Fibroblast of the aortic adventitia (primary cell): ENCODE measurements at regions not wholly inside any gene's neighbourhood (a gene's known extent, or its start where the extent isn't known, plus 50 kb on each side); places are given as distances from the start of the nearest gene placed in this dataset. TPM values are rescaled to one million over a fixed set of nuclear protein-coding genes. Genes with fewer than 3 reads are reported as not detected.

Experiments used
- DNase-seq: peaks from one replicate; pipeline ENCODE4 v3.0.0-alpha.2; 2010; ENCODE audit warnings: low read depth
- H3K4me3 ChIP-seq: 2 replicates; pipeline ENCODE4 v1.5.1; 2011; ENCODE audit warnings: low read depth, mild to moderate bottlenecking, control low read depth, low read length, moderate library complexity
- small RNA-seq: library from RNA; depleted of rRNA; stranded (forward); fragments of <200 nt; gene quantifications from one replicate; pipeline ENCODE3, GENCODE V24; 2012
- TF ChIP-seq, protein P1 (sequence below): IDR thresholded peaks from 2 replicates; pipeline ENCODE4 v1.5.1; 2011; ENCODE audit warnings: mild to moderate bottlenecking, low read length, control low read depth, inconsistent platforms; ENCODE audit not compliant: insufficient read depth

DNA sequence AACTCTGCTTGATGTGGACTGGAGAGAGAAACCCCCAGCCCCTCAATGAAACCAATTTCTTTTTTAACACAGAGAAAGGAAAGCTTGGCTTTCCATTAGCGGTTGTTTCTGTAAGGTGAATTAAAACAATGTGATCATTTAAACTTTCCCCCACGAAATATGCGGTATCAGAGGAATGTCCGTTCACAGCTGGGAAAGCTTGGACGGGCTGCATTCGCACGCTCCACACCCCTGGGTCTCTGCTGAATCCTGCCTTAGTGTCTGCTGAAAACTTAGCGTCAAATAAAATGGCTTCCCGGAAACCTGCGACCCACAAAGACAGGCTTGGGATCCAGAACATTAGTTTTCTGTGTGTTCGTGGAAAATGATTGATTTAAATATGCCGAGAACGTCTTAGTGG is 71.7 kb downstream of the C16orf95 start:
- TF ChIP-seq, protein P1, sequence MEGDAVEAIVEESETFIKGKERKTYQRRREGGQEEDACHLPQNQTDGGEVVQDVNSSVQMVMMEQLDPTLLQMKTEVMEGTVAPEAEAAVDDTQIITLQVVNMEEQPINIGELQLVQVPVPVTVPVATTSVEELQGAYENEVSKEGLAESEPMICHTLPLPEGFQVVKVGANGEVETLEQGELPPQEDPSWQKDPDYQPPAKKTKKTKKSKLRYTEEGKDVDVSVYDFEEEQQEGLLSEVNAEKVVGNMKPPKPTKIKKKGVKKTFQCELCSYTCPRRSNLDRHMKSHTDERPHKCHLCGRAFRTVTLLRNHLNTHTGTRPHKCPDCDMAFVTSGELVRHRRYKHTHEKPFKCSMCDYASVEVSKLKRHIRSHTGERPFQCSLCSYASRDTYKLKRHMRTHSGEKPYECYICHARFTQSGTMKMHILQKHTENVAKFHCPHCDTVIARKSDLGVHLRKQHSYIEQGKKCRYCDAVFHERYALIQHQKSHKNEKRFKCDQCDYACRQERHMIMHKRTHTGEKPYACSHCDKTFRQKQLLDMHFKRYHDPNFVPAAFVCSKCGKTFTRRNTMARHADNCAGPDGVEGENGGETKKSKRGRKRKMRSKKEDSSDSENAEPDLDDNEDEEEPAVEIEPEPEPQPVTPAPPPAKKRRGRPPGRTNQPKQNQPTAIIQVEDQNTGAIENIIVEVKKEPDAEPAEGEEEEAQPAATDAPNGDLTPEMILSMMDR, result no peak
- no peak for DNase-seq
- H3K4me3 ChIP-seq, result no peak overlapping the region

DNA sequence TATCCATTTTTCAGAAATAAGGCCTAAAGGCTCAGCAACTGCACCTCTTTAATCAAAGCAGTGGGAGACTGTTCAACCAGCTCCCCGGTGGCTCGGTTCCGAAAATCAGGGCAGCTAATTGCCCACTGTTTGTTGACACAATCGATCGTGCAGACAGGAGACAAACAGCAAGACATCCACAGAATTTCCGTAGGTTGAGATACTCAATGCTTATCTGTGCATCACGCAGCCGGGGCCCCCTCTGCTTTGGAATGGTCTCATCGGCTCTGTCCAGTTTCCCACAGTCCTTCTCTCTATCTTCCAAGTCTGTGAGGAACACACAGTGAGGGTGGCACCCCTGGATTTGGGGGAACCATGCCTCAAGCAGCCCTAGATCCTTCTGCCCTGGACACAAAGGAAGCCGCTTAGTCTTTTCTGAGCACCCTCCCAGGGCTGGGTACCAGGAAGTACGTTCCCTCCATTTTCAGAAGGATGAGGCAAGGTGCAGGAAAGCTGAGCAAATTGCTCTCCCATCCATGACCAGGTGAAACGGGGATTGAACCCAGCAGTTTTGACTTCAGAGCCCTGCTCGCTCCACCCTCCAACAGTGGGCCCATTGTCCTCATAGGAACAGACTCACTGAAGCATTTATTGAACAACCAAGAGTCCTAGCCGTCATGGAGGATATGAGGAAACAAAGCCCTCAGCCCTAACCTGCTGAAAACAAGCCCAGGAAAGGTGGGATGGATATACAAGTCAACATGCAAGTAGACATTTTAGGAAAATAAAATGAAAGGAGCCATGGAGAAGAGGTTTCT is 70.7 kb downstream of the C16orf95 start:
- TF ChIP-seq, protein P1, result no peak
- H3K4me3 ChIP-seq, result no peak overlapping the region
- DNase-seq, result no peak

DNA sequence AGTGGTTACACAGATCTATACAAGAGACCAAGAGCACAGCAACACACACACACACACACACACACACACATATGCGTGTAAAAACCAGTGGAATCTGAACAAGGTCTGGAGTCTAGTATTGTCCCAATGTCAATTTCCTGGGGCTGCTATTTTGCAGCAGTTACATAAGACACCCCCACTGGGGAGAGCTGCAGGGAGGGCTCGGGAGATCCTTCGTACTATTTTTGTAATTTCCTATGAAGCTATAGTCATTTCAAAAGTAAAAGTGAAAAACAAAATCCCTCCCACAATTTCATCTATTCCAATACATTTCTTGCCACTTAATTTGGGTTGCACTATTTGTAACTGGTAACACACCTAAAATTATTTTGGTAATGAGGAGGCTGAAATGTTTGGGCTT is 68.5 kb downstream of the C16orf95 start:
- DNase-seq, result no peak
- TF ChIP-seq, protein P1, result no peak
- H3K4me3 ChIP-seq, result no peak overlapping the region

GRCh38 chr16:87249425-87249824 is 67.8 kb downstream of the C16orf95 start:
- no peak for DNase-seq
- H3K4me3 ChIP-seq, result no peak overlapping the region
- TF ChIP-seq, protein P1, result no peak

DNA sequence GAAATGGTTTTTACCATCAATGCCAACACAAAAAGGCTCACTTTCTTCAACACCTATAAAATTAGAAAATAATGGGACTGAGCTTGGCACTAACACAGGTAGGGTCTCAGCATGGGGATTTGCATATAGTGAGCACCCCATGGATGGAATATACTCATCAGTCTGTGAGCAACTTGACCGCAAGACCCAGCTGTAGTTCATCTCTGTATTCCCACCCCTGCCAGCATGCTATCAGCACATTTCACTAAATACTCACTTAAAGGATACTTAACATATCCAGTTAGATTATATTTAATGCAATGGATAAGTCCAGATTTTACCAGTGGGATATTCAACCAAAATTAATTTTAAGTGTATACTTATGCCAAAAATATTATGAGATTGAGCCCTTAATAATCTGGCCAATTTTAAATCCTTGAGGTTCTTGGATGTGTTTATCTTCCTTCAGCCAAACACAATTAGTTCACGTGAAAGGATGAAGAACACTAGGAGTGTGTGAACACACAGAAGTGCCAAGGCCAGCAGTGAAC is 66.7 kb downstream of the C16orf95 start:
- TF ChIP-seq, protein P1, result no peak
- DNase-seq, result peak; percentile 12
- H3K4me3 ChIP-seq, result no peak overlapping the region

DNA sequence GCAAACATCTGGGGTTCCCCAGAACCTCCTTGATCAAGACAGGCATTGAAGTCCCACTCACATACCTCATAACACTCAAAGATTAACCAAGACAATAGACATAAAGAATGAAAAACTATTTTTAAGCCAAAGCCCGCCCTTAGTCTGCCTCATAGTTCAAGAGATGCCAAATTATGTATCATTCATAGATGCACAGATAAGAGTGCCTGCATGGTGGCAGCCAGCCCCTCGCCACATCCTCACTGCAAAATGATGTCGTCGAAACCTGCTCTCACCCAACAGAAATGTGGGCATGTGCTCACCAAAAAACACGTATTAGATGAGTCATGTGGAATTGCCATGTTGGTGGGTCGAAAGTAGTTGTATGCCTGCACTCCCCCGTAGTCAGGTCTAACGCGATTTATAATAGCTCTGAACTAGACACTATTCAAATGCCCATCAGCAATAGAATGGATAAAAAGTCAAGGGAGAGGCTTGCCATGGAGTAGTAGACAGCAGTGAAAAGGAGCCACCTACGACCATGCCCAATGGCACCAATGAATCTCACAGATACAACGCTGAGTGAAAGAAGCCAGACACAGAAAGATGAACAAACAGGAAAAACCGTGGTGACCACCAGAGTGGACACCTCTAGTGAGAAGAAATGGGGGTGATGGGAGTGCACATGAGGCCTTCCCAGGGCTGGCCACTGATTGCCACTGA is 64.8 kb downstream of the C16orf95 start:
- DNase-seq, result peak; percentile 54
- TF ChIP-seq, protein P1, result no peak
- no peak overlapping the region for H3K4me3 ChIP-seq

Small RNAs in the stretch of these regions (small RNA-seq; reads per million reads assigned to genes)
- not detected for gene AC093519.1
